Motor neuron (in vitro differentiated cells): ENCODE measurements at regions not wholly inside any gene's neighbourhood (a gene's known extent, or its start where the extent isn't known, plus 50 kb on each side); places are given as distances from the start of the nearest gene placed in this dataset.

ENCODE experiments used
- ATAC-seq, 8 experiments: fragments of 200-7000 bp; cut with Tn5 transposase; replicated peaks in 6 of 8; 2 replicates each; pipeline ENCODE4 v1.8.0; 2021; ENCODE audit warnings: mild to moderate bottlenecking in 8 of 8, moderate library complexity in 8 of 8
- H3K27ac ChIP-seq, 2 donors: fragments of 250-450 bp; sonication (Bioruptor Pico); 2 replicates each; pipeline ENCODE4 v1.9.0; 2021; ENCODE audit warnings: antibody characterized with exemption in 2 of 2, mild to moderate bottlenecking in 2 of 2, moderate library complexity in 1 of 2
- H3K4me1 ChIP-seq, 2 donors: fragments of 250-450 bp; sonication (Bioruptor Pico); replicated peaks in 1 of 2; 2 replicates each; pipeline ENCODE4 v1.6.1; 2021; ENCODE audit warnings: antibody characterized with exemption in 2 of 2, mild to moderate bottlenecking in 2 of 2, moderate library complexity in 1 of 2
- H3K4me3 ChIP-seq, 5 donors: fragments of 250-450 bp; sonication (Bioruptor Pico); 2 replicates each; pipeline ENCODE4 v1.9.0; 2021; ENCODE audit warnings: antibody characterized with exemption in 5 of 5, mild to moderate bottlenecking in 5 of 5, moderate library complexity in 4 of 5
- WGBS, 10 experiments: fragments of 450-650 bp; shearing (Covaris generic); methylation state at CpG; one replicate each; pipeline ENCODE4 v1.0.0; 2022; 5-methylcytosine and 5-hydroxymethylcytosine counted together
- in situ Hi-C, 9 experiments: fragments of 400-800 bp; cut with MboI; loops; one replicate each; pipeline ENCODE4 v1.15.0; 2021; ENCODE audit warnings: low sequenced_read_pairs in 9 of 9, low pct_unique_long_range_greater_than_20kb in 2 of 9; ENCODE audit not compliant: unreplicated experiment in 9 of 9

DNA sequence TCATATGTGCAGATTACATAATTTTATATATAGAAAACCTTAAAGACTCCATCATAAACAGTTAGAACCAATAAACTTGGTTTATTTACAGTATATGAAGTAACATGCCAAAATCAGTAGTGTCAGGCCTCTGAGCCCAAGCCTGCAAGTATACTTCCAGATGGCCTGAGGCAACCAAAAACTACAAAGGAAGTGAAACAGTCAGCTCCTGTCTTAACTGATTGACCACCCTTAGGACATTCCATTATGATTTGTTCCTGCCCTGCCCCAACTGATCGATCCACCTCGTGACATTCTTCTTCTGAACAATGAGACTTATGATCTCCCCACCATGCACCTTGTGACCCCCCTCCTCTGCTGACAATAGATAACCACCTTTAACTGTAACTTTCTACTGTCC is 630.3 kb downstream of the AMY1C start:
- in situ Hi-C loops = no loop called here
- no peak for ATAC-seq
- WGBS, 10 experiments = 0 to 100% (median 78%) methylated on average over 1 to 2 of the region's 2 CpGs; no CpG with 5 or more reads in 6 of the 10 experiments
- Histone ChIP-seq H3K27ac (no peak overlapping the region), H3K4me3 (no peak overlapping the region), H3K4me1 (no peaks in the 10 kb centered on the region)

DNA sequence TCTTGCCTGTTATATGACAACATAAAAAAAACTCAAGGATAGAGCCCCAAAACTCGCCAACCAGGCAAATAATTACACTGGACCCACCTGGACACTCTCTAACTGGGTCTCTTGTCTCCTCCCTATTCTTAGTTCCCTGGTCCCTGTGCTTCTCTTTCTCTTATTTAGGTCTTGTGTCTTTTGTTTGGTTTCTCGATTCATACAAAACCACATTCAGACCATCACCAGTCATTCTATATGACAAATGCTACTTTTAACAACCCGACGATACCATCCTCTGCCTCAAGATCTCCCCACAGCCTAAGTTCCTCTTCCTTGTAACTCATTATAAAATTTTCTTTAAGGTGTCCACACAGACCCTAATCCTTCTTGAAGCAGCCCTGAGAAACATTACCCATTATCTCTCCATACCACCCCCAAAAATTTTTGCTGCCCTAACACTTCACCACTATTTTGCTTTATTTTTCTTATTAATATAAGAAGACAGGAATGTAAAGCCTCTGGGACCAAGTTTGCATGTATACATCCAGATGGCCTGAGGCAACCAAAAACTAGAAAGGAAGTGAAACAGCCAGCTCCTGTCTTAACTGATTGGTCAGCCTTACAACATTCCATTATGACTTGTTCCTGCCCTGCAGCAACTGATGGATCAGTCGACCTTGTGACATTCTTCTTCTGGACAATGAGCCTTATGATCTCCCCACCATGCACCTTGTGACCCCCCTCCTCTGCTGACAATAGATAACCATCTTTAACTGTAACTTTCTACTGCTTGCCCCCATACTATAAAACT is 638.2 kb downstream of the AMY1C start:
- H3K27ac ChIP-seq = no peak overlapping the region
- ATAC-seq = no peak
- in situ Hi-C loops = no loop called here
- H3K4me3 ChIP-seq = no peak overlapping the region
- 0 to 91% (median 64%) methylated on average over 2 to 5 of the region's 5 CpGs for WGBS, 10 experiments
- H3K4me1 ChIP-seq = no peaks in the 10 kb centered on the region

DNA sequence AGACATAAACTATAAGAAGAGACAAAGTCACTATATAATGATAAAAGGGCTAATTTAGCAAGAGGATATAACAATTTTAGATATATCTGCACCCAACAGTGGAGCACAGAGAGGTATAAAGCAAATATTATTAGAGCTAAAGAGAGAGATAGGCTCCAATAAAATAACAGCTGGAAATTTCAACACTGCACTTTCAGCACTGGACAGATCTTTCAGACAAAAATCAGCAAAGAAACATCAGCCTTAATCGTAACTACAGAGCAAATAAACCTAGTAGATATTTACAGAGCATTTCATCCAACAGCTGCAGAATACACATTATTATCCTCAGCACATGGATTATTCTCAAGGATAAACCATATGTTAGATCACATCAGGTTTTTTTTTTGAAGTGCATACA is 642.9 kb downstream of the AMY1C start:
- no peak for ATAC-seq
- no peak overlapping the region for H3K27ac ChIP-seq
- H3K4me1 ChIP-seq = no peaks in the 10 kb centered on the region
- WGBS, 10 experiments = 0 to 100% (median 89%) methylated on average over 1 of the region's 1 CpG; no CpG with 5 or more reads in 2 of the 10 experiments
- no peak overlapping the region for H3K4me3 ChIP-seq
- in situ Hi-C loops = no loop called here

DNA sequence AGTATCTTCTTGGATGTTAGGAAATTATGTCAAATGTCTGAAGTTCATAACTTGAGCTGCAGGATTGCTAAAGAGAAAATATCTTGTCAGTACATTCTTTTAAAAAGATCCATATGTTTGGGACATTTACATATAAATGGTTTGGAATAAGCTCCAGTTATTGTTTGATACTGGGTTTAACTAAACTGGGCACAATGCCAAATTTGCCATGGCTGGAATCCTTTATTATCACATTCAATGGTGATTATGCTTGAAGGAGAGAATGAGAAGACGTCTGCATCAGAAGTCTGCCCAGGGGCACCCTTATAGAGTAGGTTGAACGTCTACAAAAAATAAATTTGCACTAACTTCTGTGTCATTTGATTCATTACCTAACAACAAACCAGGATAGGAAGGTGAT is 652.5 kb downstream of the AMY1C start:
- ATAC-seq = peak in 1 of 8 experiments; percentile 29
- in situ Hi-C loops = no loop called here
- no peak overlapping the region for H3K4me3 ChIP-seq
- WGBS, 10 experiments = 0 to 83% (median 44%) methylated on average over 1 to 2 of the region's 2 CpGs
- peaks cover 2 to 16% of the 10 kb centered on the region in 2 donors for H3K4me1 ChIP-seq
- H3K27ac ChIP-seq = no peak overlapping the region

DNA sequence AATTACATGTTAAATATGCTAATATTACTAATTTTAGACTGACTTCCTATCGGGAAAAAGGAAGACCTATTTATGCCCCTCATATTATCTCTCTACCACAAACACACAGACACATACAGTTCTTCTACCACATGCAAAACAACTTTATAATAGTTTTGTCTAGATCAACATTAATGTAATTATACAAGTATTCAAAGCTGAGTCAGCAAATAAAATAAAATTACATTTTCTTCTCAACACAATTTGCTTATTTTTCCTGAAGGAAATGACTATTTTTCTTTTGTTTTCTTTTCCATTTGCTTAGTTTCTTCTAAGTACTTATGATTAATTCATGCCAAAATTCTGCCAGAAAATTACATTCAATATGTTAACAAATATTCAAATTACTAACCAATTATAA is 654.2 kb downstream of the AMY1C start:
- in situ Hi-C loops = no loop called here
- ATAC-seq = no peak

DNA sequence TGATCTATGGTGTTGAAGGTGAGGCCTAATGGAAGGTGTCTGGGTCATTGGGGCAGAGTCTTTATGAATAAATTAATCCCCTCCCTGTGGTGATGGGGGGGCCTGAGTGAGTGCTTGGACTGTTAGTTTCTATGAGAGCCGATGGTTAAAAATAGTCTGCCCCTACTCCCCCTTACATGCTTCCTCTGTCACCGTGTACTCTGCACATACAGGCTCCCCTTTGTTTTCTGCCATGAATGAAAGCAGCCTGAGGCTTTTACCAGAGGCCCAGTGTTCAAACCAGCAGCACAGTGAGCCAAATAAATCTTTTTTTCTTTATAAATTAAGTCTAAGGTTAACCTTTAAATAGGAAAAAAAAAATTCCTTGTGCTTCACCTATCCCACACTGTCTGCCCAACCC is 657.0 kb downstream of the AMY1C start:
- in situ Hi-C loops = no loop called here
- Histone ChIP-seq H3K27ac (no peak overlapping the region), H3K4me1 (peaks cover 0 to 9% of the 10 kb centered on the region in 2 donors), H3K4me3 (no peak overlapping the region)
- 0 to 90% (median 47%) methylated on average over 1 to 2 of the region's 2 CpGs; no CpG with 5 or more reads in 2 of the 10 experiments for WGBS, 10 experiments
- ATAC-seq = peak in 1 of 8 experiments; percentile 53

More for the DNA sequence above, 654.2 kb downstream of the AMY1C start:
- Histone ChIP-seq H3K4me3 (no peak overlapping the region), H3K27ac (no peak overlapping the region), H3K4me1 (peaks cover 2 to 16% of the 10 kb centered on the region in 2 donors)
- 0 to 100% (median 71%) methylated on average over 1 of the region's 1 CpG for WGBS, 10 experiments

DNA sequence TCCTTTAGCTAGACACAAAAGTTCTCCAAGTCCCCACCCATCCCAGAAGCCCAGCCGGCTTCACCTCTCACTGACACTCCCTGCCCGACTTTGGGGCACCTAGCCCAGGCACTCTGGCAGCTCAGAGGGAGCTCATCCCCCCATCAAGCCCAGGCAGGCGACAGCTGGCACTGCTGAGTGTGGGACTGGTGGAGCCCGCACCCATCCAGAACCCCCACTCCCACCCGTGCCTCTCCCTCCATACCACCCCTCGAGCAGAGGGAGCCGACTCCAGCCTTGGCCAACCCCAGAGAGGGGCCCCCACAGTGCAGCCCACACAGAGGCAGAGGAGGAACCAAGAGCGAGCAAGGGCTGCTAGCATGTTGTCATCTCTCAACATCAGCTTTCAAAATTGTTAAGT is 658.6 kb downstream of the AMY1C start:
- no peak for ATAC-seq
- H3K4me1 ChIP-seq = peaks cover 0 to 3% of the 10 kb centered on the region in 2 donors
- H3K4me3 ChIP-seq = no peak overlapping the region
- H3K27ac ChIP-seq = no peak overlapping the region
- in situ Hi-C loops = no loop called here
- 80 to 91% methylated on average over 1 to 4 of the region's 8 CpGs; no CpG with 5 or more reads in 8 of the 10 experiments for WGBS, 10 experiments

DNA sequence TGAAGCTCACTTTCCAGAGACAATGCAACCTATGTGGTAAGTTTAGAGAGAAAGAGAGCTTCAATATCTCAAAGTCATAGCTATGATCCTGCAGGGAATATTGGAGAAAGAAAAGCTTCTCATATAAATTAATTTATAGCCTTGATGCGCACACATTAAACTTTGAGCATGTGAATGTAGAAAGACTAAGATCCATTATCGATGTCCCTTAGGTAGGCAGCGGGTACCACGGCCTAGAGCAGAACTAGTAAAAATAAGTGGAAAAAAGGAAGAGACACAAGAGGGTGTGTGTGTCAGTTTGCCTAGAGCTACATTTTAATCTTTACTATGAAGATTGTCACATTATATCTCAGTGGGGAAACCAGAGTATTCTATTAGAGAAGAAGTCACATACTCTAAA is 685.6 kb downstream of the AMY1C start:
- Histone ChIP-seq H3K4me1 (no peaks in the 10 kb centered on the region), H3K27ac (no peak overlapping the region), H3K4me3 (no peak overlapping the region)
- in situ Hi-C loops = no loop called here
- WGBS, 10 experiments = 21 to 100% (median 65%) methylated on average over 1 to 4 of the region's 4 CpGs
- peak in 1 of 8 experiments; percentile 53 for ATAC-seq

DNA sequence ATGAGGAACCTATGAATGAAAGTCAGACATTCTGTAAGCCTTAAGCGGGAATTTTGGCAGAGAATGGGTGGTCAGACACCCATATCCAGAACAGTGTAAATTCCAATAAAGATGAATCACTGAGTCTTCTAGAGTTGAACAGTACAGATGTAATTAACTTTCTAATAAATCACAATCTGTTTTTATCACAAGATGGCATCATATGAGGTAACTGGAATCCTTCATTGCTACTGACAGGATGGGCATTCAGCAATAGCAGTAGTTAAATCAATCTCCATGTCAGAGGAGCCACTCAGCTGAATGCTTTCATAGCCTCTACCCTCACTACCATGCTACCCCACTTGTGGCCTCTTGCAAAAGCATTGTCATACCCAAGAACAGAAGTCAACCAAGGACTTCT is 690.3 kb downstream of the AMY1C start:
- peak in 3 of 8 experiments; percentile 52 to 62 (median 57) for ATAC-seq
- Histone ChIP-seq H3K4me3 (no peak overlapping the region), H3K27ac (no peak overlapping the region), H3K4me1 (no peaks in the 10 kb centered on the region)
- 0 to 91% (median 50%) methylated on average over 1 of the region's 1 CpG; no CpG with 5 or more reads in 2 of the 10 experiments for WGBS, 10 experiments
- in situ Hi-C loops = no loop called here

DNA sequence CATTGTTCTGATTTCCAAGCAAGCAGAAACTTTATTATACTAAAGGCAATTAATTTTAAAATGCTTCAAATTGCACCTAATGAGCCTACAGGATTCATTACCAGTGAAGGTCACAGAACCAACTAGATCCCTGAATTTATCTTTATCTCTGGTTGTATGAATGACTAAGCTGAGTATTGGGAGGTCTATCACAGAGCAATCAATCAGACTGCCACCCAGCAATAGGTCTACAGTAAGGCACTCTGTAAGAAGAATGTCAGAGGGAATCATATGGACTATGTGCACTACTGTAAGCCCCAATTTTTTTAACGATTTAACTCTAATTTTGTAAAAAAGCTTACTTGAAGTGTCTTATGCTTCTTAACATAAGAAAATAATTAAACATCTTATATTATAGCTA is 707.0 kb downstream of the AMY1C start:
- no peak overlapping the region for H3K27ac ChIP-seq
- H3K4me1 ChIP-seq = no peaks in the 10 kb centered on the region
- 0 to 100% (median 79%) methylated on average over 1 of the region's 1 CpG for WGBS, 10 experiments
- in situ Hi-C loops = no loop called here
- H3K4me3 ChIP-seq = no peak overlapping the region
- ATAC-seq = peak in 5 of 8 experiments; percentile 18 to 78 (median 61)

DNA sequence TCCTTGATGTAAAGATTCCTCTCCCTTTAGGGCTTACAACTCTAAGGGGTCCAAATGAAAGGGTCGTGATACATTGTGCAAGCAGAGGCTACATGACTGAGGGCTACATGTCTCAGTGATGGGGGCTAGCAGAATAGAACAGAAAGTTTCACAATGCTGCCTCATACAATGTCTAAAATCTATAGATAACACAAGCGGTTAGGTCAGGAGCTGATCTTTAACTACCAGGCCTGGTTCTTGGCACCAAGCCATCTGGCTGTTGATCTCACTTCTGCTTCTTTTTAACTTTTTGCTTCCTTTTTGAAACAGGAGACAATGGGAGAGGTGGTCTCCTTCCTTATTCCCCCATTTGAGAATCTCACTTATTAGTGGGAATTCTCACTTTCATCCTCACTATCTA is 710.2 kb downstream of the AMY1C start:
- in situ Hi-C loops = no loop called here
- Histone ChIP-seq H3K4me1 (no peaks in the 10 kb centered on the region), H3K4me3 (no peak overlapping the region), H3K27ac (no peak overlapping the region)
- ATAC-seq = no peak
- WGBS, 10 experiments = 0 to 100% (median 60%) methylated on average over 1 to 2 of the region's 2 CpGs; no CpG with 5 or more reads in 2 of the 10 experiments

DNA sequence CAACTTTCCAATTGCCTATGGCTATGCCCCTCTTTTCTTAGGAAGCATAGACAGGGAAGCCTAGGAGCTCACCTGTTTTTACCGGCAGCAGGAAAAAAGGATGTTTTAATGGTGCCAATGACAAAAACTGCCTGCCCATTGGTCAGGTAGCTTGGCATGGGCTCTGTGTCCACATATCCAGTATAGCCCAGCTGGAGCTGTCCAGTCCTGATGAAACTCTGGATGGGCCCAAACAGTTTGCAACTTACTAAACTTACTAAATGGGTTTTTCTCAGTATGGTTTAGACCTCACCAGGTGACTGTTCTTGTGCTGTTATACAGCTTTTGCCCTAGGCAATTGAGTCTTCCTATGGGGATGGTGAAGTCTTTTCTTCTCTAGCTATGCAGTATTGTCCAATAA is 711.2 kb downstream of the AMY1C start:
- no peak overlapping the region for H3K4me3 ChIP-seq
- WGBS, 10 experiments = 100% methylated on average over 1 of the region's 1 CpG; no CpG with 5 or more reads in 7 of the 10 experiments
- ATAC-seq = no peak
- in situ Hi-C loops = no loop called here
- H3K27ac ChIP-seq = no peak overlapping the region
- no peaks in the 10 kb centered on the region for H3K4me1 ChIP-seq

DNA sequence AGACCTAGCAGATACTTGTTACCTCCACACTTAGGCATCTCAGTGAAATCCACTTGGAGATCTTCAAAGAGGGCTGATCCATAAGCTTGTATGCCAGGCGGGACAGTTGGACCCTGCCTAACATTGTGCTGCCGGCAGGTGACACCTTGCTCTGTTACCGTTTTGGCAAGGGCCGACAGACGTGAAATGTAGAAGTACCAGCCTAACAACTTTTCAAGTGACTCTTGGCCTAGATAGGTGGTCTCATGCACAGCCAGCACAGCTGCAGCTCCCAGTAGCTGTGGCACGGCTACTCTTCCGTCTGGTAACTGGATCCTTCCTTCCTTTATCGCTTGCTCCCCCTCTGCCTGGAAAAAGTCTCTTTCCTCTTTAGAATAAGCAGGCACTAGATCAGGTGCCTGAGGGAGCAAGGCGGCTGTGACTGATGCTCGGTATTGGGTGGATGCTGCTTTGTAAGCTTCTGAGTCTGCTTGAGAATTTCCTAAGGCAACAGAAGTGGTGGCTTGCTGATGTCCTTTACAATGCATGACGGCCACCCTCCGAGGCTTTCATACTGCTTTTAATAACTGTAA is 713.5 kb downstream of the AMY1C start:
- 0 to 100% (median 92%) methylated on average over 1 to 11 of the region's 12 CpGs for WGBS, 10 experiments

DNA sequence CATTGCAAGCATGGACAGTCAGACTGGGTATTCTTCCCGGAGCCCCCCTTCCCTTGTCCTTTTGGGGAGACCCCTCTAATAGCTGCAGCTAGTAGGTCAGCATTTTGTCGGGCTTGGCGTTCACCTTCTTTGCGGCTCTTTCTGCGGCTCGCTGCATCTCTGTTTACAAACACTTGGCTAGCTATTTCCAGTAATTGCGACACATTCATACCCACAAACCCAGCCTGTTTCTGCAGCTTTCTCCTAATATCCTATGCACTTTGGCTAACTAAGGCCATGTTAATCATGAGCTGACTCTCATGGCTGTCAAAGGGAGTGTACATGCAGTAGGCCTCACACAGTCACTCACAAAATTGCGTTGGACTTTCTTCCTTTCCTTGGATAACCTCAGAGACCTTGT is 716.4 kb downstream of the AMY1C start:
- Histone ChIP-seq H3K27ac (no peak overlapping the region), H3K4me3 (no peak overlapping the region), H3K4me1 (no peaks in the 10 kb centered on the region)
- in situ Hi-C loops = no loop called here
- 20 to 94% (median 85%) methylated on average over 1 to 8 of the region's 8 CpGs; no CpG with 5 or more reads in 2 of the 10 experiments for WGBS, 10 experiments
- ATAC-seq = no peak

More for the DNA sequence above, 713.5 kb downstream of the AMY1C start:
- no peak overlapping the region for H3K4me3 ChIP-seq
- H3K27ac ChIP-seq = no peak overlapping the region
- no peaks in the 10 kb centered on the region for H3K4me1 ChIP-seq
- ATAC-seq = no peak
- in situ Hi-C loops = no loop called here
